DOHH2 (cell line): ENCODE measurements at regions not wholly inside any gene's neighbourhood (a gene's known extent, or its start where the extent isn't known, plus 50 kb on each side); places are given as distances from the start of the nearest gene placed in this dataset.

ENCODE experiments used
- CTCF ChIP-seq: fragments of 200-600 bp; sonication (generic); IDR thresholded peaks from one replicate; pipeline ENCODE4 v1.5.1; 2014; ENCODE audit warnings: antibody characterized with exemption, mild to moderate bottlenecking, low read depth, low read length; ENCODE audit not compliant: poor library complexity, severe bottlenecking
- EZH2phosphoT487 ChIP-seq: fragments of 200-600 bp; sonication (generic); IDR thresholded peaks from 2 replicates; pipeline ENCODE4 v1.6.1; 2017; ENCODE audit warnings: borderline replicate concordance, mild to moderate bottlenecking, antibody characterized with exemption, low read length, moderate library complexity, mixed read lengths

GRCh38 chr6:169008641-169009257 is 244.9 kb downstream of the THBS2 start:
- no peak for TF ChIP-seq CTCF
- no peak for TF ChIP-seq EZH2phosphoT487
